ENCODE measurements at regions not wholly inside any gene's neighbourhood (a gene's known extent, or its start where the extent isn't known, plus 50 kb on each side); places are given as distances from the start of the nearest gene placed in this dataset.

DNA sequence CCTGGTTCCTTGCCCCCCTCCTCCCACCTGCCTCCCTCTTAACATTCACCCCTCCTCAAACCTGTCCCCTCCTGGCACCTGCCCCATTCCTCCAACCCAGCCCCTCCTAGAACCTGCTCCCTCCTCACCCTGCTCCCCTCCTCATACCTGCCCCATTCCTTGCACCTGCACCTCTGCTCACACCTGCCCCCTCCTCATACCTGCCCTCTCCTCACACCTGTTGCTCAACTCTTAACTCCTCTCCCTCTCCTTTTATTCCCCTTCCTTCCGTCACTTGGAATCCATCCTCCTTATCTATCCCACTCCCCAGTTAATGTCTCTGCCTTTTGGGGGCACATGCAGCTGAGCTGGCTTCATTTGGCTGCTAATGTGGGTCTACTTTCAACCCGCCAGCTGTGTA lies 712.1 kb downstream of the MTRR start:
- no peaks in the 10 kb centered on the region for H3K36me3 ChIP-seq (ENCODE audit: insufficient read depth, low read length)
- no peak overlapping the region for H3K27ac ChIP-seq (ENCODE audit: low read depth, low read length, poor library complexity, severe bottlenecking)
- H2AFZ ChIP-seq (ENCODE audit: low read length) = no peak overlapping the region
- H3K27me3 ChIP-seq (ENCODE audit: insufficient read depth, low read length) = no peaks in the 10 kb centered on the region
- no peaks in the 10 kb centered on the region for H3K79me2 ChIP-seq (ENCODE audit: insufficient read depth, low read length)
- H3K4me1 ChIP-seq (ENCODE audit: insufficient read depth, low read length, severe bottlenecking) = no peaks in the 10 kb centered on the region
- no peaks in the 10 kb centered on the region for H3K9me3 ChIP-seq (ENCODE audit: low read length)
- no peak overlapping the region for H3K4me2 ChIP-seq (ENCODE audit: low read length)
- H3F3A ChIP-seq (ENCODE audit: insufficient read depth, low read length) = no peaks in the 10 kb centered on the region
- H3K9me2 ChIP-seq (ENCODE audit: low read depth, low read length) = no peaks in the 10 kb centered on the region
- TF ChIP-seq, protein P1, sequence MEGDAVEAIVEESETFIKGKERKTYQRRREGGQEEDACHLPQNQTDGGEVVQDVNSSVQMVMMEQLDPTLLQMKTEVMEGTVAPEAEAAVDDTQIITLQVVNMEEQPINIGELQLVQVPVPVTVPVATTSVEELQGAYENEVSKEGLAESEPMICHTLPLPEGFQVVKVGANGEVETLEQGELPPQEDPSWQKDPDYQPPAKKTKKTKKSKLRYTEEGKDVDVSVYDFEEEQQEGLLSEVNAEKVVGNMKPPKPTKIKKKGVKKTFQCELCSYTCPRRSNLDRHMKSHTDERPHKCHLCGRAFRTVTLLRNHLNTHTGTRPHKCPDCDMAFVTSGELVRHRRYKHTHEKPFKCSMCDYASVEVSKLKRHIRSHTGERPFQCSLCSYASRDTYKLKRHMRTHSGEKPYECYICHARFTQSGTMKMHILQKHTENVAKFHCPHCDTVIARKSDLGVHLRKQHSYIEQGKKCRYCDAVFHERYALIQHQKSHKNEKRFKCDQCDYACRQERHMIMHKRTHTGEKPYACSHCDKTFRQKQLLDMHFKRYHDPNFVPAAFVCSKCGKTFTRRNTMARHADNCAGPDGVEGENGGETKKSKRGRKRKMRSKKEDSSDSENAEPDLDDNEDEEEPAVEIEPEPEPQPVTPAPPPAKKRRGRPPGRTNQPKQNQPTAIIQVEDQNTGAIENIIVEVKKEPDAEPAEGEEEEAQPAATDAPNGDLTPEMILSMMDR (IDR thresholded peaks at IDR 0.05; ENCODE audit: low read length) = no peak
- TF ChIP-seq EZH2 (IDR thresholded peaks at IDR 0.05; ENCODE audit: borderline replicate concordance, low read length) = no peak
- H3K9ac ChIP-seq (ENCODE audit: low read length) = no peak overlapping the region
- H3K4me3 ChIP-seq (ENCODE audit: low read depth, low read length, poor library complexity, severe bottlenecking) = no peak overlapping the region
- no peaks in the 10 kb centered on the region for H4K20me1 ChIP-seq (ENCODE audit: insufficient read depth, low read length)

DNA sequence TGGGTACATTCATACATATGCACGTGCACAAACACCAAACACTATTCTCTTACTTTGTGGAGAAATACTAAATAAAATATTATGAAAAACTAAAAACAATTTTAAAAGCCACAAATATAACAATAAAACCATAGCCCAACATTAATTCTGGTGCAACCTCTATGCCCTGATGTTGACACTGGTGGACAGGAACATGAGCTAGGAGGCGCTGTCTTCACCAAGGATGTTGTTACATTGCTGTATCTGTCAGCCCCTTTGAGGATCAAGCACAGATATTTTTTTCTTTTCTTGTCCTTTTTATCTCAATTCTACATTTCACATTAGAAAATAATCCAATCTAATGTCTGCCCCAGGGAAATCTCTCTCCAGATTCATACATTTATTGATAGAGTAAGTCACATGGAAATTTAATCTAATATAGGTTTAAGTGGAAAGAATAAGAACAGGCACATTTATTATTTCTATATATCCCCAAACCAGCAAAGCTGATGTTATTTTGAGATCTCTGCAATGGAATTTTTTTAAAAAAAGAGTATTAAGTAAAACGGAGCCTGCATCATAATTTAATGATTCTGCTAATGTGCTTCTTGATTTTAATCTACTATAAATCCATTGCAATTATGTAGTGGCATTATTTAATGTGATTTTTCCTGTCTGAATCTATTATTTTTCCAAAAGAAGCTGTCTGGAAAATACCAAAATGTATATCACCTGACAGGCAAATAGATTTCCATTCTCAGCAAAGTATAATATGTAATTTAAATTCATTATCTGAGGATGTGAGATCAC lies 716.5 kb downstream of the MTRR start:
- no peak overlapping the region for H3K27ac ChIP-seq (ENCODE audit: low read depth, low read length, poor library complexity, severe bottlenecking)
- H3K4me3 ChIP-seq (ENCODE audit: low read depth, low read length, poor library complexity, severe bottlenecking) = no peak overlapping the region
- no peaks in the 10 kb centered on the region for H3K9me3 ChIP-seq (ENCODE audit: low read length)
- H3F3A ChIP-seq (ENCODE audit: insufficient read depth, low read length) = no peaks in the 10 kb centered on the region
- H3K9me2 ChIP-seq (ENCODE audit: low read depth, low read length) = no peaks in the 10 kb centered on the region
- H3K79me2 ChIP-seq (ENCODE audit: insufficient read depth, low read length) = no peaks in the 10 kb centered on the region
- no peak for TF ChIP-seq EZH2 (IDR thresholded peaks at IDR 0.05; ENCODE audit: borderline replicate concordance, low read length)
- TF ChIP-seq, protein P1 (IDR thresholded peaks at IDR 0.05; ENCODE audit: low read length) = peak; percentile 12
- H4K20me1 ChIP-seq (ENCODE audit: insufficient read depth, low read length) = no peaks in the 10 kb centered on the region
- H3K4me2 ChIP-seq (ENCODE audit: low read length) = no peak overlapping the region
- H3K4me1 ChIP-seq (ENCODE audit: insufficient read depth, low read length, severe bottlenecking) = no peaks in the 10 kb centered on the region
- no peaks in the 10 kb centered on the region for H3K36me3 ChIP-seq (ENCODE audit: insufficient read depth, low read length)
- H3K9ac ChIP-seq (ENCODE audit: low read length) = no peak overlapping the region
- H3K27me3 ChIP-seq (ENCODE audit: insufficient read depth, low read length) = no peaks in the 10 kb centered on the region
- H2AFZ ChIP-seq (ENCODE audit: low read length) = no peak overlapping the region

DNA sequence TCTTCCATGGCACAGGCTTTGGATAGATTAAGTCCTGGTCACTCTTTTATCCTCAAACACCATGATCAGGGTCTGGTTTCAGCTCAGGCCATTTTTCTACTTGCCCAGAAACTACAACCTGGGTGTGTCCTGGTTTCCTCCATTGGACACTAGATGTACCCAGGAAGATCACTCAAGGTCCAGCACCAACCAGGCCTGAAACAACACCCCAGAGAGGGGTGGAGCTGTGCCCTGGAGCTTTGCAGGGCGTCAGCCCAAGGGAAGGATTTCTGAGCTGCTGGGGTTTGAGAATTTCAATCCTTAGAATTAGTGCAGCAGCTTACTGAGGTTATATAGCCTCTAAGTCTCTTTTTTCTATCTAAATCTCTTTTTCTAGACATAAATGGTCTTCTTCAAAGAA lies 722.0 kb downstream of the MTRR start:
- TF ChIP-seq, protein P1 (IDR thresholded peaks at IDR 0.05; ENCODE audit: low read length) = no peak
- TF ChIP-seq EZH2 (IDR thresholded peaks at IDR 0.05; ENCODE audit: borderline replicate concordance, low read length) = no peak
- H3K9me3 ChIP-seq (ENCODE audit: low read length) = no peaks in the 10 kb centered on the region
- no peak overlapping the region for H3K9ac ChIP-seq (ENCODE audit: low read length)
- H3K27ac ChIP-seq (ENCODE audit: low read depth, low read length, poor library complexity, severe bottlenecking) = no peak overlapping the region
- no peak overlapping the region for H3K4me2 ChIP-seq (ENCODE audit: low read length)
- no peaks in the 10 kb centered on the region for H3K9me2 ChIP-seq (ENCODE audit: low read depth, low read length)
- H3K4me3 ChIP-seq (ENCODE audit: low read depth, low read length, poor library complexity, severe bottlenecking) = no peak overlapping the region
- H2AFZ ChIP-seq (ENCODE audit: low read length) = no peak overlapping the region
- H3K4me1 ChIP-seq (ENCODE audit: insufficient read depth, low read length, severe bottlenecking) = no peaks in the 10 kb centered on the region
- H3K36me3 ChIP-seq (ENCODE audit: insufficient read depth, low read length) = no peaks in the 10 kb centered on the region
- H3K79me2 ChIP-seq (ENCODE audit: insufficient read depth, low read length) = no peaks in the 10 kb centered on the region
- no peaks in the 10 kb centered on the region for H3F3A ChIP-seq (ENCODE audit: insufficient read depth, low read length)
- no peaks in the 10 kb centered on the region for H4K20me1 ChIP-seq (ENCODE audit: insufficient read depth, low read length)
- no peaks in the 10 kb centered on the region for H3K27me3 ChIP-seq (ENCODE audit: insufficient read depth, low read length)

Measured in OCI-LY1 (cell line).